COLO829 (cell line): ENCODE measurements at regions not wholly inside any gene's neighbourhood (a gene's known extent, or its start where the extent isn't known, plus 50 kb on each side); places are given as distances from the start of the nearest gene placed in this dataset.
A peak's percentile ranks its signal among the peaks of the same experiment; 100 is the strongest.
"Not testable (repeated sequence)": the region's sequence is repeated elsewhere in the genome, so short reads cannot be mapped to it uniquely, and the experiment has no call there.

Source experiments
- DNase-seq: peaks from one replicate; pipeline ENCODE4 v3.0.0; 2012; ENCODE audit warnings: low spot score

DNA sequence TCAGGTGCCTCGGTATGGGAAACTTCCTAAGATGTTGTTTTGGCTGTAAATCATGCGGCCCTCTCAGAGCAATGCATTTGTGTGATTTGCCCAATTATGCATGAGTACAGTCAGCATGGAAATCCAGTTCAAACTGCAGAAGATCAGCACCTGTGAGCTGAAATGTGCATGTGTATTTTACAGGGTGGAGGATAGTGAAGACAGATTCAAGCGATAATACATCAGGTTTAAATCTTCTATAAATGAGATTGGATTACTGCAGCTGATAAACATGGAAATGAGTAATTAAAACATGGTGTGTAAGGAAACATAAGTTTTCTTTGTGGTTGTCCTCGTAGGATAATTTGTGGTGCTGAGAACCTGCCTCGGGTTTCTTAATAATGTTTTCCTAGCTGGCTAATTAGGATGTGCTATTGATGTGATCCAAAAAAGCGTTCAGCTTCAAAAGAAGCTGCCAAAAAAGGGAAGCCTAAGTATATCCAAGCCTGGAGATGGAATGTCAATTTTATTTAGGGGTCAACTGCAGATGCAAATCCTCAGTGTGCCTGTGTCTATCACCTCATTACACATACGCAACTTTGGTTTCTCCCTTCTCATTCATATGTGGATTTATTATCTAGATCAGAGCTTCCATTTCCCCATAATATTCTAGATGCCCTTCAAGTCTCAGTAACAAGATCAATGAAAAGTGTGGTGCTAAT, 117.1 kb upstream of the CCDC28A start:
- DNase-seq, result no peak

DNA sequence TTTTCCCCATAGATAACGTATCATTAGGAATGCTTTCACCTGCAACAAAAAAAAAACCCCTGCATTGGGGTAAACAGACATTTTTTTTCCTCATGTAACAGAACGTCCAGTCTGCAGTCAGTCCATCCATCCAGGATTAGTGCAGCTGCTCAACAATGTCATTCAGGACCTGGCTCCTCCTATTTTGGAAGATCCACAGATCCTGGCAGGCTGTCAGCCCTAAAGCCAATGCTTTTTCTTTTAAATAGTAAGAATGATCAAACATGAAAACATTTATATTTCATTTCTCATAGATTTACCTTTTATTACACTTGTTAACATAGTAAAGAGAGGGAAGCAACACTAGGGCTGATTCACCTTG, 116.5 kb upstream of the CCDC28A start:
- DNase-seq, result no peak

DNA sequence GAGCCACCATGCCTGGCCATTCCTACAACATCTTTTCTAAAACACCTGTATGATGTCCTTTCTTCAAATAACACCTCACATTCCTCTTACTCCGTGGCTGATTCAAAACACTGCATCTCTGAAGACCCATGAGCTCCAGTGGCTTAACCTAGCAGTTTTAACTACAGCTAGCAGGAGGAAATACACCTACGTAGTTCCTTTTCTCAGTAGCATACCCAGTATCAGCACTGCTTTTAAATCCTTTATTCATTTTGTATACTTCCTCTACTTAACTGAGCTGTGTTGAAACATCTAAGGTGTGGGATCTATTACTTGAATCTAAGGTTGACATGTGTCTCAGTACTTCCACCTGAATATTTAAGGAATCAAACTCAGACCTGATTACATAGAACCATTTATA, 113.6 kb upstream of the CCDC28A start:
- no peak for DNase-seq

DNA sequence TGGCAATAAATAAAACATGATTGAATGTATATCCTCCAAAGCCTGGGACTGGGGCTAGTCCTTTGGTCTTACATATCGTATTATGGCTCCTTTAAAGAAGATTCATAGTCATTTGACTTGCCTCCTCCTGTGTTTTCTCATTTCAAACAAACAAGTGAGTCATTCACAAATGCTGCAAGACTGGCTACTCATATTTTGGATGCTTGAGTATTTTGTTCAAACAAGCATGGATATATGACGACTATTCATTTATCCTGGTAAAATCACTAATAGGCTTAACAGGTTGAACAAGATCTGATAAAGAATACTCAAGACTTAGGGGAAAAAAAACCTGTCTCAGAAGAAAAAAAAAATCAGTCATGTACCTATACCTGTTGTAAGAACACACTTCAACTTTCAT, 111.1 kb upstream of the CCDC28A start:
- peak; percentile 74 for DNase-seq

DNA sequence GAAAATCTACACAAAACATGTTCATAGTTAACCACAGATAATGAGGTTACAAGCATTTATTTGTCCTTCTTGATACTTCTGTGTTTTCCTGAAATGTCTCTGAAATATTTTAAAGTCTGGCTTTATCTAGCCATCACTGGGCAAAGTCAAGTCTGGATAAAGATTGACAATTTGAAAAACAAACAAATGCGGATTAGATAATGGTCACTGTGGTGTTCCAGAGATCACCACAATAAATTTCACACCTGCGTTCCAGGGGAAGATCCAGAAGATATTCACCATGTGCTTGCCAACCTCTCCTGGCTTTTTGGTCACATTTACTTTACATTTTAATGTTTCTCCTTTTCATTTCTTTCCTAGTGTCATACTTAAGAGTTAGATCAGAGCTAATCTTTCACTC, 109.7 kb upstream of the CCDC28A start:
- no peak for DNase-seq

DNA sequence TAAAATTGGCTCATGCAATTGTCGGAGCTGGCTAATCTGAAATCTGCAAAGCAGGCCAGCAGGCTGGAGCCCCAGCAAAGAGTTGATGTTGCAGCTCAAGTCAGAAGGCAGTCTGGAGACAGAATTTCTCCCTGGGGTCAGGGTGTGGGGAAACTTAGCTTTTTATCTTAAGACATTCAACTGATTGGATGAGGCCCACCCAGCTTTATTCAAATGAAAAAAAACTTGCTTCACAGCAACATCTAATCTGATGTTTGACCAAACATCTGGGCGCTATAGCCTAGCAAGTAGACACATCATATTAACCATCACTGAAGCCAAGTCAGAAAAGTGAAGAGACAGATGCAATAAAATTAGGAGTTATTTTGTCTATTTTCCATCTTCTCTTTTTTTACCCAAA, 108.8 kb upstream of the CCDC28A start:
- no peak for DNase-seq

DNA sequence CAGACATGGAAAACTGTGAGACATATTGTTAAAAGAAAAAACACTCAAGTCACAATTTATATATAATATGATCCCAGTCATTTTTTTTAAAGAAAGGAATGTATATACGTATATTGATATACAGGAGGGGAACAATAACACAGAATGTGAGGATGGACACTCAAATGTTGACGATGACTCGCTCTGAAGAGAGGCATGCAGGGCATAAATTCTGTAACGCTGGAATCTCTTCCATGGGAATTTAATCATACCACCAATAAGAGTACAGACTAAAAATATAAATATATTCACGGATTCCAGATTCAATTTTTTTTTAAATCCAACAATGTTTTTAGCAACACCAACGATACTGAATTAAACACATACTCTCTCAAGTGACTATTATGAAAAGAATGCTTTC, 106.9 kb upstream of the CCDC28A start:
- no peak for DNase-seq

DNA sequence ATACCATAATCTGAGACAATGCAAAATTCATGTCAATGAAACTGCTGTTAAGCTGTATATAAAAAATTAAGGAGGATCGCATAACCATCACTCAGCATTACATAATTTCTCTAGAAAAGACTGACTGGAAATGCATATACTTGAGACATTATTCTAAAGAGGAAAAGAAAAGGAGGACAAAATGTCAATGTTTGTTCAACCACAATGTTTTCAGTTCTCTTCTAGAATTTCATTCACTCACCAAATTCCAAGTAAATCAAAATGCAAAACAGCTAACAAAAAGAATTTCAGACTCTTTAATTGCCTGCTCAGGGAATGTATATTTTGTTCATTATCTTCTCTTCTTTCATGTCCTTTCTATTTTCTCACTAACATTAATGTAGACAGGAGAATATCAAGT, 106.2 kb upstream of the CCDC28A start:
- no peak for DNase-seq

DNA sequence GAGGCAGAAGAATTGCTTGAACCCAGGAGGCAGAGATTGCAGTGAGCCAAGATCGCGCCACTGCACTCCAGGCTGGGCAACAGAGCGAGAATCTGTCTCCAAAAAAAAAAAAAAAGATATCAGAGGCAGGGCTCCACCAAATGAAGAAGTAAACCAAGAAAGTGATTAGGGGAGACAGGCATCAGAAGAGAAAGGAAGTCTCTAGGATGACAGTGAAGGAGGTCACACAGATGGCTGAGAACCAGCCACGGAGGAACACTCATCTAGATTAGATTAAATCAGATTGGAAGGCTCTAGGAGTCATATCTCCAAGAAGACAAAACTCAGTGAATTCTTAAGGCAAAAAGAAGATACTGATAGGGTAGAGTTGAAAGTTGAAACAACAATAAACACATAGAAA, 102.2 kb upstream of the CCDC28A start:
- no peak for DNase-seq

DNA sequence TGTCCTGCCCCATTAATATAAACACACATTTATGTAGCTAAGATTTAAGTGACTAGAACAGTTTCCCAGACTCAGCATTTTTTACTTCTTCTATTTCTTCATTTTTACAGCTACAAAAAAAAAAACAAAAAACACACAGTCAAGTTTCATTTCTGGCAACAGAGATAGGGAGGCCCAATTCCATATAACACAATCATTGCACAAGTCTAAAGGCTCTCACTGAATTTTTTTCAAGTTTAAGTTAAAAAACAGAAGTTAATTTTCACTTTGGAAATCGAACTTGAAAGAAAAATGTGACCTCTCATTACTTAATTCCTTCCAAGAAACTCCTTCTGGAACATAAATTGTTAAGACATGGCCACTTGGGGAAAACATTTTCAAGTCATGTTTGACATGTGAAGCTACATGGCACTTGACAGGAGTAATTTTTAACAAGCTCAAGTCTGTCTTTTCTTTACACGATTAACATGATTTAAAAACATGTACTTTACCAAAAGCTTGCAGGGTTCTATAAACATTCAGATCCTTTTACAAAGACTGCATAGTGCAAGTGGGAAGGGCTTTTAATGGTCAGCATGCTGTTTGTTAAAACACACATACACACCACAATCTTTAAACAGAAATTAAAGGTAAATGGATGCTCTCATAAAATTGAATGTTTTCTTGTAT, 100.1 kb upstream of the CCDC28A start:
- no peak for DNase-seq

DNA sequence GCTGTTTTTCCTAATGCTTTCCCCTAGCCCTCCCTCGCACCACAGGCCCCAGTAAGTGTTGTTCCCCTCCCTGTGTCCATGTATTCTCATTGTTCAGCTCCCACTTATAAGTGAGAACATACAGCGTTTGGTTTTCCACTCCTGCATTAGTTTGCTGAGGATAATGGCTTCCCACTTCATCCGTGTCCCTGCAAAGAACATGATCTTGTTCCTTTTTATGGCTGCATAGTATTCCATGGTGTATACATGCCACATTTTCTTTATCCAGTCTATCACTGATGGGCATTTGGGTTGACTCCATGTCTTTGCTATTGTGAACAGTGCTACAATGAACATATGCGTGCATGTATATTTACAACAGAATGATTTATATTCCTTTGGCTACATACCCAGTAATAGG, 99.1 kb upstream of the CCDC28A start:
- DNase-seq, result not testable (repeated sequence)

DNA sequence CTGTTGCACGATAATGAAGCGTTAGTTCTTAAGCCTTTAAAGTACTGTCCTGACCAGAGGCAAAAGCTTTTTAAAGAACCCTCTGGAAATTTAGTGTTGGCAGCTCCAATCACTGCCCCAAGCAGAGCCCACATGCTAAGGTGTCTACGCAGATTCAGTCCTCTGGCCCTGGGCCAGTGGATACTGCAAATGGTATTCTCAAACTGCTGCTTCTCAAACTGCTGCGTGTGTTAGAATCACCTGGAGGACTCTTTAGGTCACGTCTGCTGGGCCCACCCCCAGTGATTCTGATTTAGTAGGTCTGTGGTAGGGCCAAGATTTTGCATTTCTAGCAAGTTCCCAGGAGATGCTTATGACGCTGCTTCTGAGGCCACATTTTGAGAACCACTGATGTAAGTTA, 96.0 kb upstream of the CCDC28A start:
- DNase-seq, result no peak

DNA sequence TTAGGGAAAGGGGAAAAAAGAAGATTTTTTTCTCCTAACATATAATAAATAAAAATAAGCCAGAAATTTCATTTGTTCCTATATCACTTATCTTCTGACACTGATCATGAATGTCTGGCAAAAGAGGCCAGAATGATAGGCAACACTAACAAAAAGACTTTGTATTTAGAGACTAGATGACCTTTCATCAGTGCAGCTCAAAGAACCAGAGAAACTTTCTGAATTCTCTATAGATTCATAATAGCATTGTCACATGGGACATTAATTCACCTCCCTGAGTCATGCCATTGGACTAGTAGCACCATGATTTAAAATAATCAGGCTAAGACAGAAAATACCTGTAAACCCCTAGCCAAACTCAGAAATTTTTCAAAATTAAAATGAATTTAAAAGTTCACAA, 95.4 kb upstream of the CCDC28A start:
- DNase-seq, result no peak

DNA sequence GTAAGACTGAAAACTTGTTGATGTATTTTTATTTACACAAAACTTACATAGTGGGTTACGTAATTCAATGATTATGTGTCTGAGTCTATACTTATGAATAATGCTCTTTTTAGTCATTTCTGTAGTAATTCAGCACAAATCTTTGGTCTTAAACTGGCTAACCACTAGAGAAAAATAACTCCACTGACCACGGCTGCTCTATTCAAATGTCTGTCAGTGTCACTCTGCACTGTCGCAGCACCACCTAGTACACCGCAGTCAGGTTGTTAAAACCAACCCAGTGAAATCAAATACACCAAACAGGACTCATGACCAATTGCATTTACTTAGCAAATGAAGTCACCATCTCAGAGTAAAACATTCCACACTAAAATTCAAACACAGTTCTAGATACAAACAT, 93.5 kb upstream of the CCDC28A start:
- no peak for DNase-seq

DNA sequence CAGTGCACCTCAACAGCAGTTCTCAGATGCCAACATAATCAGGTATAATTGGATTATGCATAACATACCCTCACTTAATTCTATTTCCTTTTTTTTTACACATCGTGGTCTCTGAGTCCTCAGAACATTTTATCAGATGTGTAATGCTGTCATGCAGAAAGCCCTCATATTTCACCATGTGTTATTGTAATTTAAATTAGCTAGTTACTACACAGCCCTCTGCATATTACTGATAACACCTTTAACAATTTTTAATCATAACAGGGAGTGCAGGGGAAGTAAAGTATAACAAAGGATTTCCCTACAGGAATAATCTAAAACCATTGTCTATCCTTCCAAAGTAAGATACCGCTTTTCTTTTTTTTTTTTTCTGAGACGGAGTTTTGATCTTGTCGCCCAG, 91.9 kb upstream of the CCDC28A start:
- DNase-seq, result no peak

DNA sequence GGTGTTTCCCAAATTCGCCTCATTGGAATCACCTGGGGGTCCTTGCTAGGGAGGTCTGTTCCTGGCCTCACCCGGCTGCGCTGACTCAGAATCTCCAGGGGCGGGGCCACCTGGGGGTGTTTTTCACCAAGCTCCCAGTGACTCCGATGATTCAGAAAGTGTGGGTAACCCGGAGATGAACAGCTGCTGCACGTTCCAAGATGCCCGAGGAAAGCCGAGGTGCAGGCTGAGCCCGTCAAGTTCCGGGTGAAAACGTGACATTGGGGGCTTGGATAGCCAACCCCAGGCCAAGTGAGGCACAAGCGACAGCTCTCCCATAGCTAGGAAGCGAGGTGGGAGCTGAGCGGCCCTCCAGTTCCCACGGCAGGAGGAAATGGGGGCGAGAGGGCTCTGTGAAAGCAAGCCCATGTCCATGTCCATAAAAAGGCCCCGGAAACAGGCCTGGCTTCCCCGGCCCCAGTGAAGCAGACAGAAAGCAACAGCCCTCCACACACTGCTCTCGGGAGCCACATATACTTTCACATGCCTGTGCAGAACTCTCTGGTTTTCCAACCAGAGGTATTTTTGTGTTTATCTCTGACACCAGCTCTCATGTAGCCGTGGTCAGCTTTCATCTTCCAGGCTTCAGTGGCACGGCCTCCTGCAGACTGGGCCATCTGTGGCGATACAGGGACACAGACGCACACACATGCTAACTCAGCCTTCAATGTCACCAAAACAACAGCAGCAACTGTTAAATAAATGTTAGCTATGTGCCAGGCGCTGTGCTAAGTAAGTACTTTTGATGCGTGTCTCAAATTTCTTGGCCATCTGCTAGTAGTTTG, 90.7 kb upstream of the CCDC28A start:
- no peak for DNase-seq

DNA sequence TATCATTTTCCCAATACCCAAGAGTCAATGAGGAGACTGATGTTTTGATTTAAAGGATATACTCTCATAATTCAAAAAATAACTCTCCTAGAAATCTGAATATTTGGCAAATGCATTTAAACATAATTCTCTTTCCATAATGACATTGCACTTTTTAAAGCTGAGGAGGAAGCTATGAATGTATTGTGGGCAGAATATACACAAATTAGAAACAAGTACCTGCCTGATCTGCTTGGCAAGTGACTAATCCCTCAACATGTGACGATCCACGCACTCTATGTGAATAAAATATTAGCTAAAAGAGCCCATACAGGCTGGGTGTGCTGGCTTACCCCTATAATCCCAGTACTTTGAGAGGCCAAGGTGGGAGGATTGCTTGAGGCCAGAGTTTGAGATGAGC, 88.3 kb upstream of the CCDC28A start:
- DNase-seq, result no peak

DNA sequence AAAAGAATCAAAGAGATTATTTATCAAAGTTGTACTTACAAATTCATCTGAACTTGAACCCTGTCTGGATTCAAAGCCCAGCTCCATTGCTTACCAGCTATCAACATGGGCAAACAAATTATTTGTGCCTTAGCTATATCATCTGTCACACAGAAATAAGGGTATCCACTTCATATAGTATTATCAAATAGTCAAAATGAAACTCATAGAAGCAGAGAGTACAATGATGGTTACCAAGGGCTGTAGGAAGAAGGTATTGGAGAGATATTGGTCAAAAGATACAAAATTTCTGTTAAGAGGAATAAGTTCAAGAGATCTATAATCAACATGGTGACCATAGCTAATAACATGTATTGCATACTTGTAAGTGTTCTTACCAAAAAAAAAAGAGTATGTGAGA, 87.8 kb upstream of the CCDC28A start:
- DNase-seq, result no peak

DNA sequence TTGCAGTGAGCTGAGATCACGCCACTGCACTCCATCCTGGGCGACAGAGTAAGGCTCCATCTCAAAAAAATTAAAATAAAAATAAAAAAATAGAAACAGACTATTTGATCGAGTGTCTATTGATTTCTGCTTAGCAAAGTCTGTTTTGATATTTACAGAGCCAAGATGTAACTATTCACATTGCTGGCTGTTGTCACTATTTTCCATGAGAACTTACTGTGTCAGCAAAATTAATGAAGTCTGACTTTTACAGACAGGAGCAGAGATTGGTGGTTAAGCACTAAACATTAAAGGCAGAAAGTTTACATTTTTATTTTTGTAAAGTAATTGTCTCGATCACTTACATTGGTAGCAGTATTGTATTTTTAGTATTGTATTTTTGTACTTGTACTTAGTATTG, 85.0 kb upstream of the CCDC28A start:
- DNase-seq, result no peak

DNA sequence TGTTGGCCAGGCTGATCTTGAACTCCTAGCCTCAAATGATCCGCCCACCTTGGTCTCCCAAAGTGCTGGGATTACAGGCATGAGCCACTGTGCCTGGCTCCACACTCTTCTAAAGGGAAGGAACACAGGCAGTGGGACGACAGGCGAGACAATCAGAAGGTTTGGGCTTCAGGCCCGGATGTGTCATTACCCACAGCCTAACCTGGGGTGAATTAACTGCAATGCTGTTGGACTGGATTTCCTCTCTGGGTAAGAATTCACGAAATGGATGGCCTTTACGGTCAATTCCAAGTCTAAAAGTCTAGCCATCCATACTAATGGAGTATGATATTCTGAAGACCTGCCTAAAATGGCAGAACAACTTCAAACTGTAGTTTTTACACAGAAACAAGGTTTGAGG, 83.7 kb upstream of the CCDC28A start:
- no peak for DNase-seq

DNA sequence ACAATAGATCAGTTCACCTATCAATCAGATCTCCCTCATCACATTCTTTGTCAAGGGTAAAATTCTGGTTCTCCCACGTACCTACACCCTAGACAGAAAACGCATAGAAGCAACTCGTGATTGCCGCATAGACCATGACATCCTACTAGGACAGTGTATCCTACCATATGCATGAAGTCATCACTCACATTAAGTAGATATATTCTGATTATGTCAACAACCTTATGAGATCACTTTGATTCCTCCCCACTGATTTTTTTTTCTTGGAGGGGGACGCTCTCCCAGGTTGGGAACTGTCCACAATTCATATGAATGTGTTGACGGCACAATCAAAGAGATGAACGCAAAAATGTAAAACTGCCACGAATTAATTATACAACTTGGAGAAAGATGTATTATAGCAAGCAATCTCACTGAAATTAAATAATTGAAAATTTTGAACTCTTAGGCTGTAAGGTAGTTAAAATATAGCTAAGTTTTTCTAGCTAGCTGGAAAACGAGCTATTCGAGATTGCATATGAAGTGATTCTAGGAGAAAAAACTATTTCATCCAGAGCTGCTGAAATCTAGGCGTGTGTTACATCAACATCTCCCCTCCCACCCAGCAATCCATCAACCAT, 82.5 kb upstream of the CCDC28A start:
- no peak for DNase-seq

DNA sequence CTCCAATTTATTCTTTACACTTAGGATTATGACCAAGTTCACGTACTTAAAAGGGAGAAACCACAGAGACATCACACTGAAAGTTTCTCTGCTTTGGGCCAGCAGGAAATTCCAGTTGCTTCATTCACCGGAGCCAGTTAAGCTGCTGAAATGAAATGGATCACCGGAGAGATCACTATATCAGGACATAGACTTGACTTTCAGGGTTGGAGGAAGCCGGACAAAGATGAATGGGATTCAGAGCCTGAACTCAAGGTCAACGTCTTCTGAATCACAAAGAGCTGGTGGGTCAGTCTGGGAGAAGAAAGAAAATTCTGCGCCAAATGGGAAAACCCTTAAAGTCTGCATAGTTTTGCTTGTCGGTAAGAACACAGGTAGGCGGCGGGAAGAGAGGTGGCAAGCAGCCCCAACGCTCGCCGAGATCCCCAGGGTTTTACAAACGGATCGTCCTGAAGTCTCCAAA, 81.9 kb upstream of the CCDC28A start:
- DNase-seq, result no peak
